ENCODE measurements at regions not wholly inside any gene's neighbourhood (a gene's known extent, or its start where the extent isn't known, plus 50 kb on each side); places are given as distances from the start of the nearest gene placed in this dataset.

DNA sequence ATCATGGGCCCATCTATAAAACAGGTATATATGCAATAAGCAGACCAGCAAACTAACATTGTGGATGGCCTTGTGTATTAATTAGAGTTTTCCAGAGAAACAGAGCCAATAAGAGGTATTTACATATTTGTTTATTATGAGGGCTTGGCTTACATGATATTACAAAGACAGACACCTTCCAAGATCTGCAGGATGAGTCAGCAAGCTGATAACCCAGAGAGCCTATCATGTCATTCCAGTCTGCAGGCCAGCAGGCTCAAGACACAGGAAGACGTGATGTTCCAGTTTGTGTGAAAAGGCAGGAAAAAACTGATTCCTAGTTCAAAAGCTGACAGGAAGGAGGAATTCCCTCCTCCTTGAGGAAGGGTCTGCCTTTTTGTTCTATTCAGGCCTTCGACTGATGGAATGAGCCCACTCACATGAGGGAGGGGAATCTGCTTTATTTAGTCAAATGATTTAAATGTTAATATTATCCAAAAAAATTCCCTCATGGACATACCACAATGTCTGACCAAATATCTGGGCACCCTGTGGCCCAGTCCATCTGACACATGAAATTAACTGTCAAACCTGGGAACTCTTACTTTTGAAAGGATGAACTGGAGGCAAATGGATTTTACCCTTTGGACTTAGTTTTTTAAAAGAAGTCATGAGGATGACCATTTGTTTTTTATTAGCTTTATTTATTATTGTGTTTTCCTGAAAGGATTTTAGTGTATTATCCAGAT, 161.2 kb upstream of the CHD1 start:
- POLR2A ChIA-PET = no interaction called here
- no peak overlapping the region for H3K27ac Mint-ChIP-seq
- no peak overlapping the region for H3K4me3 Mint-ChIP-seq

DNA sequence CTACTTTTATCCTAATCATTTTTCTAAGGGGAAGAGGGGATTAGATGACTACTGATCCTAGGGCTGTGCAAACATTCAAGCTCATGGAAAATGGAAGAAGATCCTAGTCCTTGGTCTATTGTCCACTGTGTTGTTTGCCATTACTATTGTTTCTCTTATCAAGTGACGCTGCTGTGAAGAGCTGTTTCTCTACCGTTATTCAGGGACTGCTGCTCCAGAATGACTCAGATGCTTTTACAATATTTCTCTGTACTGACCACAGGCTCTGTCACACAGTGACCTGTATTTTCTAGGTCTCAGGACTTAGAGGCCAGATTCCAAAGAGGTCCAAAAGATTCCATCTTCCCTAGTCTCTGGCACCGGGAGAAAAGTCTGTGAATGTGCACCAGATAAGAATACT, 159.5 kb upstream of the CHD1 start:
- ATAC-seq = no peak
- no peaks in the 10 kb centered on the region for H3K9me3 Mint-ChIP-seq
- TF ChIP-seq, protein P1, sequence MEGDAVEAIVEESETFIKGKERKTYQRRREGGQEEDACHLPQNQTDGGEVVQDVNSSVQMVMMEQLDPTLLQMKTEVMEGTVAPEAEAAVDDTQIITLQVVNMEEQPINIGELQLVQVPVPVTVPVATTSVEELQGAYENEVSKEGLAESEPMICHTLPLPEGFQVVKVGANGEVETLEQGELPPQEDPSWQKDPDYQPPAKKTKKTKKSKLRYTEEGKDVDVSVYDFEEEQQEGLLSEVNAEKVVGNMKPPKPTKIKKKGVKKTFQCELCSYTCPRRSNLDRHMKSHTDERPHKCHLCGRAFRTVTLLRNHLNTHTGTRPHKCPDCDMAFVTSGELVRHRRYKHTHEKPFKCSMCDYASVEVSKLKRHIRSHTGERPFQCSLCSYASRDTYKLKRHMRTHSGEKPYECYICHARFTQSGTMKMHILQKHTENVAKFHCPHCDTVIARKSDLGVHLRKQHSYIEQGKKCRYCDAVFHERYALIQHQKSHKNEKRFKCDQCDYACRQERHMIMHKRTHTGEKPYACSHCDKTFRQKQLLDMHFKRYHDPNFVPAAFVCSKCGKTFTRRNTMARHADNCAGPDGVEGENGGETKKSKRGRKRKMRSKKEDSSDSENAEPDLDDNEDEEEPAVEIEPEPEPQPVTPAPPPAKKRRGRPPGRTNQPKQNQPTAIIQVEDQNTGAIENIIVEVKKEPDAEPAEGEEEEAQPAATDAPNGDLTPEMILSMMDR (IDR thresholded peaks at IDR 0.05) = no peak
- H3K4me3 Mint-ChIP-seq = no peak overlapping the region
- intact Hi-C loops (cut with micrococcal nuclease) = no loop called here
- no peak for DNase-seq
- no peaks in the 10 kb centered on the region for H3K27me3 Mint-ChIP-seq
- H3K27ac Mint-ChIP-seq = no peak overlapping the region
- no peaks in the 10 kb centered on the region for H3K36me3 Mint-ChIP-seq (ENCODE audit: low read depth)
- H3K4me1 Mint-ChIP-seq (ENCODE audit: low read depth) = peaks cover 4% of the 10 kb centered on the region
- ChIA-PET POLR2A (interaction anchor here (1.1 kb wide), 1 partner anchor 155 kb away, joined by 3 read pairs; no protein-coding TSS in a partner anchor), CTCF (interaction anchor here (0.9 kb wide), 1 partner anchor 28 kb away, joined by 4 read pairs; no protein-coding TSS in a partner anchor)

More for the DNA sequence above, 161.2 kb upstream of the CHD1 start:
- intact Hi-C loops (cut with micrococcal nuclease) = no loop called here
- no peak for ATAC-seq
- Mint-ChIP-seq H3K9me3 (no peaks in the 10 kb centered on the region), H3K4me1 (ENCODE audit: low read depth) (peaks cover 4% of the 10 kb centered on the region), H3K36me3 (ENCODE audit: low read depth) (no peaks in the 10 kb centered on the region), H3K27me3 (peaks cover 4% of the 10 kb centered on the region)
- DNase-seq = no peak
- TF ChIP-seq, protein P1 (IDR thresholded peaks at IDR 0.05) = no peak
- CTCF ChIA-PET = interaction anchor here (1.0 kb wide), 1 partner anchor 14 kb away, joined by 3 read pairs; no protein-coding TSS in a partner anchor

DNA sequence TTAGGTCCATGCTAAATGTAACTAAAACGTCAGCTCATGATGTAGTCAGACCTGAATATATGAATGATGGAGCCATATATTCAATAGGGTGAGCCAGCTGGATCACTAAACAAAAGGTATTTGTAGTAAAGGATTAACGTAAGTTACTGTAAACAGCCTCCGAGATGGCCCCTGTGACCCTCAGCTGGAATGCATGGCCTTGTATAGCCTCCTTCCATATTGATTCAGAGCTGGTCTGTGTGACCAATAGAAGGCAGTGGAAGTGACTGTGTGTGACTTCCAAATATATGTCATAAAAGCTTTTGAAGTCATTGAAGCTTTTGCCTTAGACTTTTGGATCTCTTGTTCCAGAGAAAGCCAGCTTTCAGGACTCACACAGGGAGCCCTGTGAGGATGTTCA, 154.4 kb upstream of the CHD1 start:
- H3K4me1 Mint-ChIP-seq (ENCODE audit: low read depth) = peaks cover 4% of the 10 kb centered on the region
- H3K4me3 Mint-ChIP-seq = no peak overlapping the region
- H3K9me3 Mint-ChIP-seq = no peaks in the 10 kb centered on the region
- H3K27me3 Mint-ChIP-seq = no peaks in the 10 kb centered on the region
- POLR2A ChIA-PET = interaction anchor here (0.6 kb wide), 1 partner anchor 1901 kb away, joined by 3 read pairs; no protein-coding TSS in a partner anchor
- CTCF ChIA-PET = no interaction called here
- TF ChIP-seq, protein P1 (IDR thresholded peaks at IDR 0.05) = no peak
- ATAC-seq = no peak
- H3K36me3 Mint-ChIP-seq (ENCODE audit: low read depth) = no peaks in the 10 kb centered on the region
- DNase-seq = no peak
- intact Hi-C loops (cut with micrococcal nuclease) = no loop called here
- no peak overlapping the region for H3K27ac Mint-ChIP-seq

DNA sequence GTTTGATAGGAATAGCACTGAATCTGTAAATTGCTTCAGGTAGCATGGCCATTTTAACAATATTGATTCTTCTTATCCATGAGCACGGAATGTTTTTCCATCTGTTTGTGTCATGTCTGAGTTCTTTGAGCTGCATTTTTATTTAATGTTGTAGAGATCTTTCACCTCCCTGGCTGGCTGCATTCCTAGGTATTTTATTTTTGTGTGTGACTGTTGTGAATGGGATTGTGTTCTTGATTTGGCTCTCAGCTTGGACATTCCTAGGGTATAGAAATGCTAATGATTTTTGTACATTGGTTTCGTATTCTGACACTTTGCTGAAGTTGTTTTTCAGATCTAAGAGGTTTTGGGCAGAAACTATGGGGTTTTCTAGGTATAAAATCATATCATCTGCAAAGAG, 152.9 kb upstream of the CHD1 start:
- DNase-seq (no peak), ATAC-seq (no peak)
- Mint-ChIP-seq H3K27ac (no peak overlapping the region), H3K9me3 (no peaks in the 10 kb centered on the region), H3K4me1 (ENCODE audit: low read depth) (no peaks in the 10 kb centered on the region), H3K4me3 (no peak overlapping the region), H3K36me3 (ENCODE audit: low read depth) (no peaks in the 10 kb centered on the region), H3K27me3 (no peaks in the 10 kb centered on the region)
- TF ChIP-seq, protein P1 (IDR thresholded peaks at IDR 0.05) = no peak
- ChIA-PET CTCF (no interaction called here), POLR2A (no interaction called here)
- intact Hi-C loops (cut with micrococcal nuclease) = no loop called here

DNA sequence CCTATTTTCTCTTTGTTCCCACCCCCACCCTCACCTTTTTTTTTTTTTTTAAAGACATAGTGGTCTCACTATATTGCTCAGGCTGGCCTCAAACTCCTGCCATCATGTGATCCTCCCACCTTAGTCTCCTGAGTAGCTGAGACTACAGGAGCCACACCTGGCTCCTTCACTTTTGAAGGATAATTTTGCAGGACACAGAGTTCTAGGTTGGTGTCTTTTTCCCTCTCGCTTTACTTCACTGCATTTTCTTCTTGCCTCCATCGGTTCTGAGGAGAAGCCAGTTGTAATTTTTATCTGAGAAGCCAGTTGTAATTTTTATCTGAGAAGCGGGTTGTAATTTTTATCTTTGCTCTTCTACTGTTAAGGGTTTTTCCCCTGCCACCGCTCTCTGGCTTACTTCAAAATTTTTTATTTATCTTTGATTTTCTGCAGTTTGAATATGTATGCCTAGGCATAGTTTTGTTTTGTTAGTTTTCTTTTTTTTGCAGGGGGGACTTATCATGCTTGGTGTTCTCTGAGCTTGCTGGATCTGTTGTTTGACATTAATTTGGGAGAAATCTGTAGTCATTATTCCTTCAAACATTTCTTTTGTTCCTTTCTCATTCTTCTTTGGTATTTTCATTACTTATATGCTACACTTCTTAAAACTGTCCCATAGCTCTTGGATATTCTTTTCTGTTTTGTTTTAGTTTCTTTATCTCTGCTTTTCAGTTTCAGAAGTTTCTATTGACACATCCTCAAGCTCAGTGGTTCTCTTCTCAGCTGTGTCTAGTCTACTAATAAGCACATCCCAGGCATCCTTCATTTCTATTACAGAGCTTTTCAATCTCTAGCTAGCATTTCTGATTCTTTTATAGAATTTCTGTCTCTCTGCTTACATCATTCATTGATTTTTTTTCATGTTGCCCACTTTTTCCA, 148.2 kb upstream of the CHD1 start:
- TF ChIP-seq, protein P1 (IDR thresholded peaks at IDR 0.05) = no peak
- no peak for DNase-seq
- Mint-ChIP-seq H3K36me3 (ENCODE audit: low read depth) (no peaks in the 10 kb centered on the region), H3K9me3 (peaks cover 5% of the 10 kb centered on the region), H3K27me3 (no peaks in the 10 kb centered on the region), H3K27ac (no peak overlapping the region), H3K4me1 (ENCODE audit: low read depth) (no peaks in the 10 kb centered on the region), H3K4me3 (no peak overlapping the region)
- POLR2A ChIA-PET = no interaction called here
- ATAC-seq = no peak
- CTCF ChIA-PET = no interaction called here
- intact Hi-C loops (cut with micrococcal nuclease) = no loop called here

Measured in activated CD8-positive, alpha-beta T cell treated with anti-CD3 and anti-CD28 coated beads for 36 hours (primary cell).